Activated naive CD4-positive, alpha-beta T cell treated with anti-CD3 and anti-CD28 coated beads for 36 hours (primary cell): ENCODE measurements at regions not wholly inside any gene's neighbourhood (a gene's known extent, or its start where the extent isn't known, plus 50 kb on each side); places are given as distances from the start of the nearest gene placed in this dataset.

ENCODE experiments used
- CTCF ChIA-PET: fragments of 350-600 bp; sonication (Branson Sonifier 250); formaldehyde crosslinking; loops from one replicate; lab custom pipeline; 2021; ENCODE audit warnings: antibody characterized with exemption; lab: Charles Lee
- DNase-seq: peaks from one replicate; pipeline ENCODE4 v3.0.0-alpha.2; 2020
- H3K27ac Mint-ChIP-seq: one replicate; pipeline ENCODE4 v1.8.0; 2021; ENCODE audit warnings: mild to moderate bottlenecking, mixed read lengths
- H3K27me3 Mint-ChIP-seq: one replicate; pipeline ENCODE4 v1.8.0; 2021; ENCODE audit warnings: low read depth, mixed read lengths
- H3K36me3 Mint-ChIP-seq: one replicate; pipeline ENCODE4 v1.8.0; 2021; ENCODE audit warnings: low read depth, mixed read lengths
- H3K4me1 Mint-ChIP-seq: one replicate; pipeline ENCODE4 v1.8.0; 2021; ENCODE audit warnings: low read depth, mixed read lengths
- H3K4me3 Mint-ChIP-seq: one replicate; pipeline ENCODE4 v1.8.0; 2021; ENCODE audit warnings: mild to moderate bottlenecking, moderate library complexity, mixed read lengths
- H3K9me3 Mint-ChIP-seq: one replicate; pipeline ENCODE4 v1.8.0; 2021; ENCODE audit warnings: mixed read lengths
- intact Hi-C: fragments of 100-400 bp; cut with micrococcal nuclease; formaldehyde crosslinking; loops from one replicate; pipeline ENCODE4 v1.15.1; 2023

- intact Hi-C loops = no loop called here
- H3K36me3 Mint-ChIP-seq = no peaks in the 10 kb centered on the region
- H3K4me3 Mint-ChIP-seq = no peak overlapping the region
- DNase-seq = no peak
- H3K27me3 Mint-ChIP-seq = peaks cover 12% of the 10 kb centered on the region
- no peak overlapping the region for H3K27ac Mint-ChIP-seq
- no peaks in the 10 kb centered on the region for H3K4me1 Mint-ChIP-seq
- CTCF ChIA-PET = no interaction called here
- peaks cover 7% of the 10 kb centered on the region for H3K9me3 Mint-ChIP-seq
These were observed 163.1 kb downstream of the TTC8 start for GRCh38 chr14:88987516-88987915.

GRCh38 chr14:88989911-88990310 lies 165.5 kb downstream of the TTC8 start:
- H3K27me3 Mint-ChIP-seq = peaks cover 25% of the 10 kb centered on the region
- no peak overlapping the region for H3K27ac Mint-ChIP-seq
- peaks cover 7% of the 10 kb centered on the region for H3K9me3 Mint-ChIP-seq
- H3K36me3 Mint-ChIP-seq = no peaks in the 10 kb centered on the region
- DNase-seq = no peak
- no peaks in the 10 kb centered on the region for H3K4me1 Mint-ChIP-seq
- CTCF ChIA-PET = no interaction called here
- no peak overlapping the region for H3K4me3 Mint-ChIP-seq
- intact Hi-C loops = no loop called here

DNA sequence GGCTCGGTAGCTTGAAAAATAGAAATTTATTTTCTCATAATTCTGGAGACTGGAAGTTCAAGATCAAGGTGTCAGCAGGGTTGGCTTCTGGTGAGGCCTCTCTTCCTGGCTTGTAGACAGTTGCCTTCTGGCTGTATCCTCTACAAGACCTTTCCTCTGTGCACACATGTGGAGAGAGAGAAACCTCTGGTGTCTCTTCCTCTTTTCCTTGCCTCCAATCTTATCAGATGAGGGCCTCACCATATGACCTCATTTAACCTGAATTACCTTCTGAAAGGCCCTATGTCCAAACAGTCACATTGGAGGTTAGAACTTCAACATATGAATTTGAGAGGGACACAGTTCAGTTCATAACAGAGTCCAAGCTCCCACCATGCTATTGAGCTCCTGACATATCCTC lies 166.4 kb downstream of the TTC8 start:
- Mint-ChIP-seq H3K4me3 (no peak overlapping the region), H3K9me3 (peaks cover 6% of the 10 kb centered on the region), H3K27ac (no peak overlapping the region), H3K27me3 (peaks cover 22% of the 10 kb centered on the region), H3K4me1 (no peaks in the 10 kb centered on the region), H3K36me3 (no peaks in the 10 kb centered on the region)
- intact Hi-C loops = no loop called here
- DNase-seq = no peak
- CTCF ChIA-PET = no interaction called here

- Mint-ChIP-seq H3K36me3 (no peaks in the 10 kb centered on the region), H3K27ac (no peak overlapping the region), H3K4me3 (no peak overlapping the region), H3K27me3 (peaks cover 22% of the 10 kb centered on the region), H3K9me3 (peaks cover 2% of the 10 kb centered on the region), H3K4me1 (no peaks in the 10 kb centered on the region)
- intact Hi-C loops = no loop called here
- CTCF ChIA-PET = interaction anchor here (0.6 kb wide), 1 partner anchor 1492 kb away, joined by 5 read pairs; no protein-coding TSS in a partner anchor
- no peak for DNase-seq
These were observed 167.6 kb downstream of the TTC8 start for GRCh38 chr14:88992011-88992410.

GRCh38 chr14:88993946-88994345 lies 169.5 kb downstream of the TTC8 start:
- peaks cover 25% of the 10 kb centered on the region for H3K27me3 Mint-ChIP-seq
- H3K9me3 Mint-ChIP-seq = no peaks in the 10 kb centered on the region
- intact Hi-C loops = no loop called here
- no peaks in the 10 kb centered on the region for H3K4me1 Mint-ChIP-seq
- H3K27ac Mint-ChIP-seq = no peak overlapping the region
- no peak for DNase-seq
- CTCF ChIA-PET = no interaction called here
- no peak overlapping the region for H3K4me3 Mint-ChIP-seq
- H3K36me3 Mint-ChIP-seq = no peaks in the 10 kb centered on the region

GRCh38 chr14:88995437-88996198 lies 171.2 kb downstream of the TTC8 start:
- DNase-seq = no peak
- Mint-ChIP-seq H3K36me3 (no peaks in the 10 kb centered on the region), H3K27me3 (peaks cover 25% of the 10 kb centered on the region), H3K27ac (no peak overlapping the region), H3K4me3 (no peak overlapping the region), H3K4me1 (no peaks in the 10 kb centered on the region), H3K9me3 (no peaks in the 10 kb centered on the region)
- intact Hi-C loops = no loop called here
- CTCF ChIA-PET = no interaction called here

DNA sequence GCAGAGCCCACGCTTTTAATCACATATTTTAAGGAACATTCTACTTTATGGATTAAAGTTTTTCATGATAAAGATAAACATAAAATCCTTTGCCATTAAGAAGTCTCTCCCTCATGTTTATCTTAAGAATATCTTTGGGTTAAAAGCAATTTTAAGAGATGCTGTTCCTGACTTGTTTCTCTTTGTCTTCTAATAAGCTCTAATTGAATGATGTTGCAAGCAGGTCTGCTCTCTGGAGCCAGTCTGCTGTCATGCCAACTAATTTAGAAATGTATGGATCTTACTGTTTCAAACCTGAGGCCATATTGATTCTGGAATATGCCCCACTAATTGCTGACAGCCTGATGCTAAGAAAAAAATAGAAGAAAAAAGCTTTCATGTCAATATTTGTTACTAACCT lies 173.6 kb downstream of the TTC8 start:
- no peak overlapping the region for H3K4me3 Mint-ChIP-seq
- CTCF ChIA-PET = no interaction called here

GRCh38 chr14:88999137-88999536 lies 174.7 kb downstream of the TTC8 start:
- Mint-ChIP-seq H3K9me3 (no peaks in the 10 kb centered on the region), H3K27me3 (peaks cover 5% of the 10 kb centered on the region), H3K27ac (no peak overlapping the region), H3K4me1 (no peaks in the 10 kb centered on the region), H3K36me3 (no peaks in the 10 kb centered on the region), H3K4me3 (no peak overlapping the region)
- CTCF ChIA-PET = no interaction called here
- DNase-seq = no peak
- intact Hi-C loops = no loop called here

More for the DNA sequence above, 173.6 kb downstream of the TTC8 start:
- intact Hi-C loops = no loop called here
- Mint-ChIP-seq H3K4me1 (no peaks in the 10 kb centered on the region), H3K36me3 (no peaks in the 10 kb centered on the region), H3K27ac (no peak overlapping the region), H3K9me3 (no peaks in the 10 kb centered on the region), H3K27me3 (peaks cover 16% of the 10 kb centered on the region)
- no peak for DNase-seq

DNA sequence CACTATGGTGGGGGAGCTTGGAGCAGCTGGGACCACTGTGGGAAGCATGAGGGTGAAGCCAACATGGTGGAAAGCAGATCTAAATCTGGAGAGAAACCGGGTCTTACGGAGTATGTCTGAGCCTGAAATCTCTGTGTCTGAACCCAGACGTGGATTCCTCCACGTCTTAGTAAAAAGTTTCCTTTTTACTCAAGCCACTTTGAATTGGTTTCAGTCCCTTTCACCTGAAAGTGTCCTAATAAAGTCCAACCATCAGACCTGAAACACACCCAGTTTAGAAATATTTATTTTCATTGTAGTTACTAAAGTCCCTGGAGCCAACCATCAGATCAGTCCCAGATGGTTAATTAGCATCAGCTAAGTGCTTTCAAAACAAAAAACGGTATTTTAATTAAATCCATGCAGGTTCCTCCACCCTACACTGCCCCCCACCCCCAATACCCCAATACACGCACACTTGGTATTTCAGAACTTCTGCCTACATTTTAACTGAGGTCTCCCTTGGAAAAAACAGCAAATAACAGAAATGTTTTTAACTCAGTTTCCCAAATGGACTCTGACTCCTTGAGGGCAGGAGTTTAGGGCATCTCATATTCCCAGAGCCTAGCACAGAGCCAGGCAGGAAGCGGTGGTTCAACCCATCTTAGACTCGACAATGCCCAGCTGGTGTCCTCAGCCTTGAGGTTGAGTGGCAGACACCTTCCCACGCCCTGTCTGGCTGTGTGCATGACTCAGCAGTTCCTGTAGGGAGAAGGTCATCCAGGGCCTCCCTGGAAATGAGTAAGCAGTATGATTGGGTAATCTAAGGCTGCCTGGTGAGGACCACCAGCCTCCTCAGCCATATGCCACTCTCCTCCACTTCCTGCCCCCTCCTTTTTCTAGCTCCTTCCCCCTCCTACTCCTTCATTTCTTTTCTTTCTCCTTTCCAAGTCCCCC lies 175.8 kb downstream of the TTC8 start:
- Mint-ChIP-seq H3K4me3 (no peak overlapping the region), H3K36me3 (no peaks in the 10 kb centered on the region), H3K27me3 (peaks cover 5% of the 10 kb centered on the region), H3K4me1 (no peaks in the 10 kb centered on the region), H3K27ac (no peak overlapping the region), H3K9me3 (no peaks in the 10 kb centered on the region)
- intact Hi-C loops = no loop called here
- DNase-seq = peak; percentile 44
- CTCF ChIA-PET = no interaction called here

GRCh38 chr14:89004166-89004565 lies 179.7 kb downstream of the TTC8 start:
- Mint-ChIP-seq H3K27me3 (no peaks in the 10 kb centered on the region), H3K4me1 (peaks cover 5% of the 10 kb centered on the region), H3K4me3 (no peak overlapping the region), H3K9me3 (no peaks in the 10 kb centered on the region), H3K27ac (no peak overlapping the region), H3K36me3 (no peaks in the 10 kb centered on the region)
- intact Hi-C loops = no loop called here
- CTCF ChIA-PET = interaction anchor here (1.0 to 1.3 kb wide), 3 partner anchors 23 to 337 kb away, joined by 3 to 4 read pairs (median 4); no protein-coding TSS in a partner anchor
- DNase-seq = no peak

GRCh38 chr14:89007906-89008305 lies 183.5 kb downstream of the TTC8 start:
- CTCF ChIA-PET = interaction anchor here (0.8 kb wide), 1 partner anchor 341 kb away, joined by 3 read pairs; no protein-coding TSS in a partner anchor
- Mint-ChIP-seq H3K4me3 (no peak overlapping the region), H3K27ac (no peak overlapping the region), H3K9me3 (no peaks in the 10 kb centered on the region), H3K4me1 (peaks cover 5% of the 10 kb centered on the region), H3K36me3 (no peaks in the 10 kb centered on the region), H3K27me3 (peaks cover 5% of the 10 kb centered on the region)
- intact Hi-C loops = loop anchor here (5.0 kb wide), 1 partner anchor 216 kb away; the partner anchor contains the start of gene EML5
- DNase-seq = peak; percentile 6
